IMR-90 (cell line): ENCODE measurements at regions not wholly inside any gene's neighbourhood (a gene's known extent, or its start where the extent isn't known, plus 50 kb on each side); places are given as distances from the start of the nearest gene placed in this dataset.

Experiments
- ATAC-seq: fragments of 200-7000 bp; cut with Tn5 transposase; 2 replicates; pipeline ENCODE4 v1.9.1; 2020; ENCODE audit warnings: low read depth, mild to moderate bottlenecking, moderate library complexity
- BruUV-seq: library from RNA; stranded (reverse); fragments of 400-500 nt; replicated peaks from 2 replicates; lab custom pipeline; 2021; lab: Mats Ljungman, UMichigan
- CTCF ChIA-PET: fragments of 300-600 bp; formaldehyde crosslinking; extraction: SDS; loops from one replicate; lab custom pipeline; 2021; ENCODE audit warnings: antibody characterized with exemption; lab: Yijun Ruan, JAX
- POLR2A ChIA-PET: fragments of 300-600 bp; sonication (Branson Sonifier 250); formaldehyde crosslinking; loops from one replicate; lab custom pipeline; 2022; ENCODE audit warnings: antibody characterized with exemption; ENCODE audit not compliant: unreplicated experiment; lab: Charles Lee
- DNase-seq: peaks from one replicate; pipeline ENCODE4 v3.0.0; 2013
- H2AFZ ChIP-seq: replicated peaks from 2 replicates; pipeline ENCODE3; 2013; ENCODE audit warnings: low read length, mild to moderate bottlenecking; ENCODE audit not compliant: poor library complexity
- H2AK5ac ChIP-seq: 2 replicates; pipeline ENCODE4 v1.6.1; 2013; ENCODE audit warnings: low read depth, low read length, inconsistent platforms
- H2AK9ac ChIP-seq: replicated peaks from 2 replicates; pipeline ENCODE3; 2013; ENCODE audit warnings: mild to moderate bottlenecking, low read depth, low read length, moderate library complexity; ENCODE audit not compliant: poor library complexity
- H2BK120ac ChIP-seq: 2 replicates; pipeline ENCODE4 v1.6.1; 2013; ENCODE audit warnings: low read depth, low read length, inconsistent platforms
- H2BK15ac ChIP-seq: 3 replicates; pipeline ENCODE4 v1.6.1; 2013; ENCODE audit warnings: low read depth, low read length, inconsistent platforms
- H2BK20ac ChIP-seq: 2 replicates; pipeline ENCODE4 v1.6.1; 2013; ENCODE audit warnings: low read depth, mild to moderate bottlenecking, inconsistent platforms, low read length, moderate library complexity
- H2BK5ac ChIP-seq: 2 replicates; pipeline ENCODE4 v1.6.1; 2013; ENCODE audit warnings: mild to moderate bottlenecking, low read depth, low read length, inconsistent platforms; ENCODE audit not compliant: poor library complexity, severe bottlenecking
- H3K14ac ChIP-seq: replicated peaks from 2 replicates; pipeline ENCODE4 v1.6.1; 2013; ENCODE audit warnings: low read depth, low read length, inconsistent platforms
- H3K18ac ChIP-seq: 2 replicates; pipeline ENCODE4 v1.6.1; 2013; ENCODE audit warnings: low read depth, low read length, control low read depth
- H3K23ac ChIP-seq: 2 replicates; pipeline ENCODE4 v1.6.1; 2013; ENCODE audit warnings: low read depth, low read length, inconsistent platforms
- H3K27ac ChIP-seq: 2 replicates; pipeline ENCODE4 v1.5.1; 2013; ENCODE audit warnings: mild to moderate bottlenecking, control low read depth, low read length; ENCODE audit not compliant: insufficient read depth
- H3K27me3 ChIP-seq: 2 replicates; pipeline ENCODE4 v1.6.1; 2013; ENCODE audit warnings: low read length; ENCODE audit not compliant: control insufficient read depth, insufficient read depth
- H3K36me3 ChIP-seq: 2 replicates; pipeline ENCODE4 v1.6.1; 2013; ENCODE audit warnings: low read length, mixed read lengths; ENCODE audit not compliant: control insufficient read depth, insufficient read depth
- H3K4ac ChIP-seq: 2 replicates; pipeline ENCODE4 v1.6.1; 2013; ENCODE audit warnings: low read depth, low read length, inconsistent platforms
- H3K4me1 ChIP-seq: 2 replicates; pipeline ENCODE4 v1.6.1; 2013; ENCODE audit warnings: low read length, mixed read lengths; ENCODE audit not compliant: control insufficient read depth, insufficient read depth
- H3K4me2 ChIP-seq: 2 replicates; pipeline ENCODE4 v1.6.1; 2013; ENCODE audit warnings: low read depth, mild to moderate bottlenecking, control low read depth, low read length, moderate library complexity
- H3K4me3 ChIP-seq: 2 replicates; pipeline ENCODE4 v1.5.1; 2013; ENCODE audit warnings: low read depth, mild to moderate bottlenecking, control low read depth, low read length, moderate library complexity; ENCODE audit not compliant: insufficient read depth
- H3K56ac ChIP-seq: 2 replicates; pipeline ENCODE4 v1.6.1; 2013; ENCODE audit warnings: low read length, inconsistent platforms; ENCODE audit not compliant: insufficient read depth; ENCODE audit errors: extremely low read depth
- H3K79me1 ChIP-seq, 2 experiments: 2 replicates each; pipeline ENCODE4 v1.6.1; 2013; ENCODE audit warnings: low read length in 2 of 2, inconsistent platforms in 1 of 2, low read depth in 1 of 2
- H3K9ac ChIP-seq: 2 replicates; pipeline ENCODE4 v1.6.1; 2013; ENCODE audit warnings: low read depth, low read length, control low read depth
- H3K9me1 ChIP-seq: 2 replicates; pipeline ENCODE4 v1.6.1; 2013; ENCODE audit warnings: low read length, inconsistent platforms; ENCODE audit not compliant: insufficient read depth
- H3K9me3 ChIP-seq: 2 replicates; pipeline ENCODE4 v1.6.1; 2013; ENCODE audit warnings: low read length; ENCODE audit not compliant: control insufficient read depth, insufficient read depth
- H4K20me1 ChIP-seq: 2 replicates; pipeline ENCODE4 v1.6.1; 2013; ENCODE audit warnings: low read length, inconsistent platforms; ENCODE audit not compliant: insufficient read depth
- H4K5ac ChIP-seq: 2 replicates; pipeline ENCODE4 v1.6.1; 2013; ENCODE audit warnings: mild to moderate bottlenecking, low read depth, low read length, control low read depth
- H4K8ac ChIP-seq, 2 experiments: 2 replicates each; pipeline ENCODE4 v1.6.1; 2013; ENCODE audit warnings: low read depth in 2 of 2, low read length in 2 of 2, control low read depth in 1 of 2, inconsistent platforms in 1 of 2
- H4K91ac ChIP-seq: 2 replicates; pipeline ENCODE4 v1.6.1; 2013; ENCODE audit warnings: low read depth, low read length, inconsistent platforms; ENCODE audit not compliant: insufficient read depth
- CEBPB ChIP-seq: IDR thresholded peaks from 2 replicates; pipeline ENCODE4 v1.6.1; 2012; ENCODE audit warnings: low read depth, low read length, improper control_type of control experiment
- CHD1 ChIP-seq: IDR thresholded peaks from 2 replicates; pipeline ENCODE4 v1.6.1; 2012; ENCODE audit warnings: low read depth, low read length, improper control_type of control experiment
- FOS ChIP-seq: fragments of 150-350 bp; IDR thresholded peaks from 2 replicates; pipeline ENCODE4 v1.6.1; 2016; ENCODE audit warnings: low read depth, low read length
- NFE2L2 ChIP-seq: fragments of 150-350 bp; IDR thresholded peaks from 2 replicates; pipeline ENCODE4 v1.6.1; 2016; ENCODE audit warnings: low read depth, mild to moderate bottlenecking, low read length
- POLR2A ChIP-seq: IDR thresholded peaks from 2 replicates; pipeline ENCODE4 v1.6.1; 2012; ENCODE audit warnings: mild to moderate bottlenecking, low read depth, low read length
- RAD21 ChIP-seq: IDR thresholded peaks from 2 replicates; pipeline ENCODE4 v1.6.1; 2012; ENCODE audit warnings: low read length, improper control_type of control experiment
- RCOR1 ChIP-seq: IDR thresholded peaks from 2 replicates; pipeline ENCODE4 v1.6.1; 2012; ENCODE audit warnings: mild to moderate bottlenecking, low read length, improper control_type of control experiment; ENCODE audit not compliant: insufficient replicate concordance
- WGBS, 2 experiments: methylation state at CpG; one replicate each; pipeline versions ENCODE4 v1.1.5 to v1.1.7; 2013; ENCODE audit warnings: missing lambda C conversion rate in 2 of 2; ENCODE audit not compliant: insufficient read length in 1 of 2; ENCODE audit errors: extremely low coverage in 2 of 2; 5-methylcytosine and 5-hydroxymethylcytosine counted together
- dilution Hi-C: fragments of 300-500 bp; cut with HindIII; formaldehyde crosslinking; loops from one replicate; pipeline ENCODE4 v1.14.3; 2018; ENCODE audit warnings: low sequenced_read_pairs; ENCODE audit not compliant: unreplicated experiment
- in situ Hi-C: fragments of 300-500 bp; cut with MboI; formaldehyde crosslinking; loops from 3 replicates; pipeline ENCODE4 v1.14.3; 2019; ENCODE audit warnings: low sequenced_read_pairs, inconsistent platforms, mixed read lengths
- intact Hi-C: fragments of 100-400 bp; cut with micrococcal nuclease; formaldehyde crosslinking; loops from 2 replicates; pipeline ENCODE4 v1.10.0; 2022
- TF ChIP-seq, protein P1 (sequence below): fragments of 150-350 bp; IDR thresholded peaks from 2 replicates; pipeline ENCODE4 v1.6.1; 2016; ENCODE audit warnings: low read depth, mild to moderate bottlenecking, low read length, moderate library complexity, borderline replicate concordance
- TF ChIP-seq, protein P2 (sequence below): fragments of 150-350 bp; IDR thresholded peaks from 2 replicates; pipeline ENCODE4 v1.6.1; 2017; ENCODE audit warnings: mild to moderate bottlenecking, antibody characterized with exemption, low read length, low read depth

DNA sequence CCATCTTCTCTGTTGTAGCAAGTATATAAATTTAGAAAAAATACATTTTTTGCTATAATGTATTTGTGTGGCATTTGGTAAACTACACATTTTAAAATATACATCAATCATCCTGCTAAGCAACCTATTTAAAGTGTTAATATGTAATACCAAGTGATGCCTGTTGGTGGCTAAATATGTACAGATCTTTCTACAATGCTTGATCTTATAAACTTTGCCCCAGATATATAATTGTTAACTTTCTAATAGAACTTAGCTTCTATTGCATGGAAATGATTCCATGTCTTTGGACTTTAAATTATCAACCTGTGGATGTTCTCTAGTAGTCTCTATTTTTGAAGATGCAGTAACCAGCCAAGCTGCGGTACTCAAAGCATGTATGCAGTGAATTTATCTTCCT is 1260.4 kb upstream of the RAG2 start:
- no CpG with 5 or more reads among the region's 1 CpG for WGBS, 2 experiments
- H4K91ac ChIP-seq = no peak overlapping the region
- no peak overlapping the region for H3K9ac ChIP-seq
- H2AFZ ChIP-seq = no peak overlapping the region
- no peak overlapping the region for H2BK120ac ChIP-seq
- no peak overlapping the region for H3K4me2 ChIP-seq
- no peaks in the 10 kb centered on the region for H3K9me1 ChIP-seq
- intact Hi-C loops = no loop called here
- DNase-seq = no peak
- no peak overlapping the region for H3K4ac ChIP-seq
- no peaks in the 10 kb centered on the region for H3K9me3 ChIP-seq
- no peak overlapping the region for H2AK9ac ChIP-seq
- no peak overlapping the region for H2BK20ac ChIP-seq
- H4K5ac ChIP-seq = no peak overlapping the region
- ATAC-seq = no peak
- ChIA-PET POLR2A (no interaction called here), CTCF (no interaction called here)
- TF ChIP-seq CHD1 (no peak), POLR2A (no peak), RCOR1 (no peak), NFE2L2 (no peak), FOS (no peak), CEBPB (no peak), RAD21 (no peak)
- TF ChIP-seq, protein P1, sequence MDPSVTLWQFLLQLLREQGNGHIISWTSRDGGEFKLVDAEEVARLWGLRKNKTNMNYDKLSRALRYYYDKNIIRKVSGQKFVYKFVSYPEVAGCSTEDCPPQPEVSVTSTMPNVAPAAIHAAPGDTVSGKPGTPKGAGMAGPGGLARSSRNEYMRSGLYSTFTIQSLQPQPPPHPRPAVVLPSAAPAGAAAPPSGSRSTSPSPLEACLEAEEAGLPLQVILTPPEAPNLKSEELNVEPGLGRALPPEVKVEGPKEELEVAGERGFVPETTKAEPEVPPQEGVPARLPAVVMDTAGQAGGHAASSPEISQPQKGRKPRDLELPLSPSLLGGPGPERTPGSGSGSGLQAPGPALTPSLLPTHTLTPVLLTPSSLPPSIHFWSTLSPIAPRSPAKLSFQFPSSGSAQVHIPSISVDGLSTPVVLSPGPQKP = no peak
- TF ChIP-seq, protein P2, sequence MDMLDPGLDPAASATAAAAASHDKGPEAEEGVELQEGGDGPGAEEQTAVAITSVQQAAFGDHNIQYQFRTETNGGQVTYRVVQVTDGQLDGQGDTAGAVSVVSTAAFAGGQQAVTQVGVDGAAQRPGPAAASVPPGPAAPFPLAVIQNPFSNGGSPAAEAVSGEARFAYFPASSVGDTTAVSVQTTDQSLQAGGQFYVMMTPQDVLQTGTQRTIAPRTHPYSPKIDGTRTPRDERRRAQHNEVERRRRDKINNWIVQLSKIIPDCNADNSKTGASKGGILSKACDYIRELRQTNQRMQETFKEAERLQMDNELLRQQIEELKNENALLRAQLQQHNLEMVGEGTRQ = no peak
- no peak overlapping the region for H3K23ac ChIP-seq
- no peak overlapping the region for H3K56ac ChIP-seq
- no peaks in the 10 kb centered on the region for H3K36me3 ChIP-seq
- H3K4me1 ChIP-seq = no peaks in the 10 kb centered on the region
- no peak overlapping the region for H2BK15ac ChIP-seq
- dilution Hi-C loops = no loop called here
- no peaks in the 10 kb centered on the region for H3K27me3 ChIP-seq
- no peak overlapping the region for H3K14ac ChIP-seq
- no peak overlapping the region for H3K4me3 ChIP-seq
- in situ Hi-C loops = no loop called here
- no peaks in the 10 kb centered on the region for H3K79me1 ChIP-seq
- H2AK5ac ChIP-seq = no peak overlapping the region
- no TSS peak for BruUV-seq
- H2BK5ac ChIP-seq = no peak overlapping the region
- no peaks in the 10 kb centered on the region for H4K20me1 ChIP-seq
- H3K18ac ChIP-seq = no peak overlapping the region
- no peak overlapping the region for H3K27ac ChIP-seq
- no peak overlapping the region for H4K8ac ChIP-seq
